Heart left ventricle (tissue), 13 donors: ENCODE measurements at regions not wholly inside any gene's neighbourhood (a gene's known extent, or its start where the extent isn't known, plus 50 kb on each side); places are given as distances from the start of the nearest gene placed in this dataset.

Experiments
- POLR2A ChIP-seq, 2 donors: fragments of 450-650 bp; IDR thresholded peaks; one replicate each; pipeline ENCODE4 v1.6.1; 2017; ENCODE audit warnings: antibody characterized with exemption in 2 of 2, mild to moderate bottlenecking in 2 of 2, moderate library complexity in 2 of 2
- TF ChIP-seq, protein P1 (sequence below), 12 donors: fragments of 200-600 bp; sonication (generic) in 4 of 12; IDR thresholded peaks; one replicate each; pipeline versions ENCODE4 v1.5.0 to v1.8.0; 2018 to 2022; ENCODE audit warnings: antibody characterized with exemption in 12 of 12, mild to moderate bottlenecking in 5 of 12
- donor health status: ischemic (EF 13 %, LVEDD 7.1; RV severe dilation, severe dysfunction).
- donor health status: DM: no; HTN: yes; CAD: no.
- donor health status: DM: no; HTN: no; CAD: no.
- donor health status: ischemic (EF 25% LVEDD 6.9; RV normal size, moderate dysfunction).
- donor health status: ischemic (EF 25% LVEDD 5.7; RV mildly dilated, moderate dysfunction).
- donor health status: ischemic (EF 35%, LVEDD 5.7; RV mildly dilated, moderate dysfunction).
- donor health status: nonischemic (EF 11% LVEDD 7.7; RV severe dilation, severe dysfunction).
- donor health status: DM: yes; HTN: yes; CAD: no.
- donor health status: PGD.
- donor health status: ischemic (EF 29% LVEDD 5.4; RV normal size, mild dysfunction).
- donor health status: nonischemic (EF 23%, LVEDD 6.1; RV moderate dilation, normal function).

DNA sequence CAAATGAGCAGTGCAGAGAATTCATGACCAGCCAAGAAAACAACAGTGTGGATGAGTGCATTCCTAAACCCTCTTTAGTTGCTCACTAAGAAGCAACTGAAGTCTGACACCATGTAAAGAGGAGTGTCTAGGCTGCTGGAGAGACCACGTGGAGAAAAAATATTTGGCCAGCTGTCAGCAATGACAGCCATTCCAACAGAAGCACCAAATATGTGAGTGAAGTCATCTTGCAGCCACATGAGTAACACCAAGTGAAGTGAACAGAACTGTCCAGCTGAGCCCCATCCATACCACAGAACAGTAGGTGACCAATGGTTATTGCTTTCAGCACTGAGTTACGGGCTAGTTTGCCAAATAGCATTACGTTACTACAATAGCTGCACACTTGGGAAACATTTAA lies 89.4 kb downstream of the TBXT start:
- TF ChIP-seq POLR2A (IDR thresholded peaks at IDR 0.05) = no peak
- TF ChIP-seq, protein P1, sequence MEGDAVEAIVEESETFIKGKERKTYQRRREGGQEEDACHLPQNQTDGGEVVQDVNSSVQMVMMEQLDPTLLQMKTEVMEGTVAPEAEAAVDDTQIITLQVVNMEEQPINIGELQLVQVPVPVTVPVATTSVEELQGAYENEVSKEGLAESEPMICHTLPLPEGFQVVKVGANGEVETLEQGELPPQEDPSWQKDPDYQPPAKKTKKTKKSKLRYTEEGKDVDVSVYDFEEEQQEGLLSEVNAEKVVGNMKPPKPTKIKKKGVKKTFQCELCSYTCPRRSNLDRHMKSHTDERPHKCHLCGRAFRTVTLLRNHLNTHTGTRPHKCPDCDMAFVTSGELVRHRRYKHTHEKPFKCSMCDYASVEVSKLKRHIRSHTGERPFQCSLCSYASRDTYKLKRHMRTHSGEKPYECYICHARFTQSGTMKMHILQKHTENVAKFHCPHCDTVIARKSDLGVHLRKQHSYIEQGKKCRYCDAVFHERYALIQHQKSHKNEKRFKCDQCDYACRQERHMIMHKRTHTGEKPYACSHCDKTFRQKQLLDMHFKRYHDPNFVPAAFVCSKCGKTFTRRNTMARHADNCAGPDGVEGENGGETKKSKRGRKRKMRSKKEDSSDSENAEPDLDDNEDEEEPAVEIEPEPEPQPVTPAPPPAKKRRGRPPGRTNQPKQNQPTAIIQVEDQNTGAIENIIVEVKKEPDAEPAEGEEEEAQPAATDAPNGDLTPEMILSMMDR (IDR thresholded peaks at IDR 0.05) = no peak
